Hepatocyte (in vitro differentiated cells): ENCODE measurements at regions not wholly inside any gene's neighbourhood (a gene's known extent, or its start where the extent isn't known, plus 50 kb on each side); places are given as distances from the start of the nearest gene placed in this dataset.
"Not testable (repeated sequence)": the region's sequence is repeated elsewhere in the genome, so short reads cannot be mapped to it uniquely, and the experiment has no call there.

ENCODE experiments used
- CTCF ChIP-seq: fragments of 200-600 bp; sonication (generic); IDR thresholded peaks from 2 replicates; pipeline ENCODE4 v1.5.1; 2016; ENCODE audit warnings: antibody characterized with exemption, mild to moderate bottlenecking; ENCODE audit not compliant: poor library complexity
- EZH2 ChIP-seq: fragments of 200-600 bp; sonication (generic); IDR thresholded peaks from 2 replicates; pipeline ENCODE4 v1.6.1; 2016; ENCODE audit warnings: antibody characterized with exemption, mild to moderate bottlenecking, borderline replicate concordance

- not testable (repeated sequence) for TF ChIP-seq CTCF, EZH2
Observed at GRCh38 chr17:16838795-16839194, 133.1 kb downstream of the TNFRSF13B start.
